Omental fat pad (tissue), 3 donors: ENCODE measurements at regions not wholly inside any gene's neighbourhood (a gene's known extent, or its start where the extent isn't known, plus 50 kb on each side); places are given as distances from the start of the nearest gene placed in this dataset.
"Not testable (repeated sequence)": the region's sequence is repeated elsewhere in the genome, so short reads cannot be mapped to it uniquely, and the experiment has no call there.

Experiments used
- ATAC-seq: fragments of 150-250 bp; one replicate; pipeline ENCODE4 v1.9.1; 2016; ENCODE audit warnings: mild to moderate bottlenecking, moderate library complexity; ENCODE audit not compliant: low FRiP score
- DNase-seq: peaks from one replicate; pipeline ENCODE4 v3.0.0-alpha.2; 2019; ENCODE audit warnings: low spot score
- TF ChIP-seq, protein P1 (sequence below), 3 donors: fragments of 450-650 bp; IDR thresholded peaks; one replicate each; pipeline ENCODE4 v1.5.1; 2016 to 2017; ENCODE audit warnings: antibody characterized with exemption in 3 of 3, mild to moderate bottlenecking in 3 of 3, moderate library complexity in 2 of 3

DNA sequence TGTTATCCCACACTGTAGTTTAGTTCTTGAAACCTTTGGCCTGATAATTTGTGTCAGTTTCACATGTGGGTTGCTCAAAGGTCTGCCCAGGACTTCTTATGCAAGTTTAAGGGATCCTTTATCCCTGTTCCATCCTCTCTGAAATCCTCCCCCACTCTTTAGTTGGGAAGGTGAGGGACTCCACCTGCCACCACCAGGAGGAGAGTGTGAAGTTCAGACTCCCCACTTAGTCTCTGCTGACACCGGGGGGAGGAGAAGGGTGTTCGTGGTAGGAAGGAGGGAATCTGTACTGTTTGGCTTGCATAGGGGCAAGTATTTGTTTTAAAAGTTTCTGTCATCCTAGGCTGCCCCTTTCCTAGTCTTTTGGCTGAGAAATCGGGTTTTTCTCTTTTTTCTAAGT is 211.8 kb downstream of the PPP4R3C start:
- ATAC-seq: no peak

DNA sequence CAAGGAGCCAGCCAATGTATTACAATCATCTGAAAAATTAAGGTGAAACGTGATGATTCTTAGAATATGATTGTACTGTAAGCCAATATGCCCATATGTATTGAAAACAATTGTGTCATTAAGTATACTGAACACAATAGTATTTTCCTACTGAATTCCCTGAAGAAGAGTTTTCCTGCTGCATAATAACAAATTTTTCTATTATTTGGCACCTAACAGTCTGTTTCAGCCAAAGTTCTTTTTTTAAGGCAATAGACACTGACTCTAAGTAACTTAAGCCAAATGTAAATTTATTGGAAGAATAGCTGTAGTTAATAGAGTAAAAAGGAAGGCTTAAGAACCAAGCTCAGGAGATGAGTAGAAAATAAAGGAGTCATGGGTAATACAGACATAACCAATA is 220.6 kb downstream of the PPP4R3C start:
- TF ChIP-seq, protein P1, sequence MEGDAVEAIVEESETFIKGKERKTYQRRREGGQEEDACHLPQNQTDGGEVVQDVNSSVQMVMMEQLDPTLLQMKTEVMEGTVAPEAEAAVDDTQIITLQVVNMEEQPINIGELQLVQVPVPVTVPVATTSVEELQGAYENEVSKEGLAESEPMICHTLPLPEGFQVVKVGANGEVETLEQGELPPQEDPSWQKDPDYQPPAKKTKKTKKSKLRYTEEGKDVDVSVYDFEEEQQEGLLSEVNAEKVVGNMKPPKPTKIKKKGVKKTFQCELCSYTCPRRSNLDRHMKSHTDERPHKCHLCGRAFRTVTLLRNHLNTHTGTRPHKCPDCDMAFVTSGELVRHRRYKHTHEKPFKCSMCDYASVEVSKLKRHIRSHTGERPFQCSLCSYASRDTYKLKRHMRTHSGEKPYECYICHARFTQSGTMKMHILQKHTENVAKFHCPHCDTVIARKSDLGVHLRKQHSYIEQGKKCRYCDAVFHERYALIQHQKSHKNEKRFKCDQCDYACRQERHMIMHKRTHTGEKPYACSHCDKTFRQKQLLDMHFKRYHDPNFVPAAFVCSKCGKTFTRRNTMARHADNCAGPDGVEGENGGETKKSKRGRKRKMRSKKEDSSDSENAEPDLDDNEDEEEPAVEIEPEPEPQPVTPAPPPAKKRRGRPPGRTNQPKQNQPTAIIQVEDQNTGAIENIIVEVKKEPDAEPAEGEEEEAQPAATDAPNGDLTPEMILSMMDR (IDR thresholded peaks at IDR 0.05): no peak
- ATAC-seq: no peak
- DNase-seq: no peak

More for the DNA sequence above, 211.8 kb downstream of the PPP4R3C start:
- DNase-seq: no peak
- TF ChIP-seq, protein P1 (IDR thresholded peaks at IDR 0.05): no peak

DNA sequence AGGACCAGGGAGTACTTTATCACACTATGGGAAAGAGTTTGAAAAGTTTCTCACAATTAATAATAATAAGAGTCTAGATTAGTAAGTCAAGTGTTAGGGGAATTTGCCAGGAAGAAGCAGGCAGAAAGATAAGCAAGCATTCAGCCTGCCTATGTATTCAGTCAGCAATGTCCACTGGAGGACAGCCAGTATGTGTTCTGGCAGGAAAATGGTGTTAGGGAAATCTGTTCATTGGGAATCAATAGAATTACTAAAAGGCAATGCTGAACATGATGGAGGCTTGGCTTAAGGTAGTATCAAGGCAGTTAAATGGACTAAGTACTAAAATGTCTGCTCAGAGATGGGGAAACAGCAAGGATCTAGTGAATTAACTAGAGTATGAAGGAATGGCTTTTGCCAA is 221.2 kb downstream of the PPP4R3C start:
- DNase-seq (no peak), ATAC-seq (no peak)
- TF ChIP-seq, protein P1 (IDR thresholded peaks at IDR 0.05): no peak

DNA sequence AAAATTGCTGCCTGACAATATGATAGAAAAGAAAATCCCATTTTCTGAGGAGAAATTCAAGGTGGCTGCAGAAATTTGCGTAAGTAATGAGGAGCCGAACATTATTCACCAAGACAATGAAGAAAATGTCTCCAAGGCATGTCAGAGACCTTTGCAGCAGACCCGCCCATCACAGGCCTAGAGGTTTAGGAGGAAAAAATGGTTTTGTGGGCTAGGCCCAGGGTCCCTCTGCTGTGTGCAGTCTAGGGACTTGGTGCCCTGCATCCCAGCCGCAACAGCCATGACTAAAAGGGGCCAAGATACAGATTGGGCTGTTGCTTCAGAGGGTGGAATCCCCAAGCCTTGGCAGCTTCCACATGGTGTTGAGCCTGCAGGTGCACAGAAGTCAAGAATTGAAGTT is 223.1 kb downstream of the PPP4R3C start:
- not testable (repeated sequence) for ATAC-seq

DNA sequence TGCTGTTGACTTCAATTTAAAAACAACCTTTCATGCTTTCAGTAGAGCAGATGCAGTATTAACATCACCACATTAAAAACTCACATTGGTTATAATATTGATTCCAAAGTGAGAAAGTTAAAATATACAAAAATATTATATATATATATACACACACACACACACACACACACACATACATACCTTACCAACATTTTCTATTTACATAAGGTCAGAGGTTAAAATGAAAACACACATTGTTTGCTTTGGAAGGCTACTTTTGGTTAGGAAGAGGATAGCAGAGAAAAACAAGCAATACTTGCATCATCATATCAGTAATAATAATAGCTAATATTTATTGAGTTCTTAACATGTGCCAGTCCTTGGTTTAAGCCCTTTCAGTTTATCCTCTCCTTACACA is 226.5 kb downstream of the PPP4R3C start:
- ATAC-seq (no peak), DNase-seq (no peak)
- TF ChIP-seq, protein P1 (IDR thresholded peaks at IDR 0.05): no peak

More for the DNA sequence above, 223.1 kb downstream of the PPP4R3C start:
- DNase-seq: not testable (repeated sequence)

DNA sequence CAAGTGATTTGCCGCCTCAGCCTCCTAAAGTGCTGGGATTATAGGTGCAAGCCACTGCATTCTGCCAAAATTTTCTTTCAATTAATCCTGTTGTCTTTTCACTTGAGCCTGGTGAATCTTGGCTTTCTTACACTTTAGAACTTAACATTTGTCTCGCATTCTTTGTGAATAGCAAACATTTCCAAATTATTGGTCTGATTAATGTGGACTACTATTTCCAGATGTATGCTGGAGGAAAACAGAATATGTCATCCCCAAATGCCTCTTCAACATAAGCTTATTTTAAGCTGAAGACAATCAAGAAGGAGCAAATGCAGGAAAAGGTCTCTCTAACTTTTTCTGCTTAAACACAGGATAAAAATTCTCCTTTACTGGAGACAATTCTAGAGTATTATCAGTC is 233.4 kb downstream of the PPP4R3C start:
- ATAC-seq: no peak
- DNase-seq: no peak
- TF ChIP-seq, protein P1 (IDR thresholded peaks at IDR 0.05): no peak

DNA sequence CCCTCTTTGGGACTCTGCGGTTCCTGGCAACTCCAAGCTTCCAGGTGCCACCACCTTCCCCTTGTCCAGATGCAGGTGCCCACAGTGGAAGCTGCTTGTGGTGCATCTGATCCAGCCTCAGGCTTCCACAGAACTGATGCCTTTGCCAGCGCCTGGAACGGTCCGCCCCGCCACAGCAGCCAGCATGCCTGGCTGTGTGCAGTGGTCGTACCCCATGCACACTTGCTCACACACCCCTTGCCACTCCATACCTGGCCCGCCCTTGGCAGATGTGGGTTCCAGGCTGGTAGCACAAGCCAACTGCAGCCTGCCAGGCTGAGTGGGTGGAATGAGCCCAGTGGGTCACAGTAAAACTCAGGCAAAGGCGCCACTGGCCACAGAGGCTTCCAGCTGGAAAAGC is 240.5 kb downstream of the PPP4R3C start:
- TF ChIP-seq, protein P1 (IDR thresholded peaks at IDR 0.05): no peak
- ATAC-seq (no peak), DNase-seq (no peak)

DNA sequence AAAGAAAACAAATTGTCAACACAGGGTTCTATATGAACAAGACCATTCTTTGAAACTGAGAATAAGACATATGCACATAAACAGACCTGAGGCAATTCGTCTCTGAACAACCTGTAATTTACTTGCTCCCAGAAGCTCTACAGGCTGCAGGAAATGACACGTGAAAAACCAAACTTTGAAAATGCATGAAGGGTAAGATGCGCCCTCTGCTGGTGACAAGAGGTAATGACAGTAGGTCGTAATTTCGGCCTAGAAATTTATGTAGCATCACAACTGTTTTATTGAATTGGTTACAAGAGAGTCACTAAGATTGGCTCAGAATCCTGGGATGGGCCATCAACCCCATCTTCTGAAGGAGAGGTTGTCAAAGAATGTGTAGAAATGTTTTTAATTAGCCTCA is 276.5 kb downstream of the PPP4R3C start:
- TF ChIP-seq, protein P1 (IDR thresholded peaks at IDR 0.05): no peak
- DNase-seq: no peak
- ATAC-seq: no peak
